Gastroesophageal sphincter (tissue), 4 donors: ENCODE measurements at regions not wholly inside any gene's neighbourhood (a gene's known extent, or its start where the extent isn't known, plus 50 kb on each side); places are given as distances from the start of the nearest gene placed in this dataset.
A peak's percentile ranks its signal among the peaks of the same experiment; 100 is the strongest.

Experiments used
- ATAC-seq: fragments of 150-250 bp; one replicate; pipeline ENCODE4 v1.9.1; 2016; ENCODE audit warnings: mild to moderate bottlenecking, moderate library complexity
- H3K27ac ChIP-seq, 4 donors: fragments of 200-600 bp; sonication (generic) in 3 of 4; 1 replicate in 3 of 4; 2 replicates in 1 of 4; pipeline ENCODE4 v1.5.1; 2016 to 2019
- H3K27me3 ChIP-seq: fragments of 200-600 bp; sonication (generic); one replicate; pipeline ENCODE4 v1.5.1; 2019
- H3K36me3 ChIP-seq, 2 donors: fragments of 200-600 bp; sonication (generic); one replicate each; pipeline ENCODE4 v1.5.1; 2019; ENCODE audit warnings: control low read depth in 1 of 2
- H3K4me1 ChIP-seq, 3 donors: fragments of 200-600 bp; sonication (generic); 1 replicate in 2 of 3; 2 replicates in 1 of 3; pipeline ENCODE4 v1.5.1; 2016 to 2019; ENCODE audit warnings: control low read depth in 2 of 3
- H3K4me3 ChIP-seq, 2 donors: fragments of 200-600 bp; sonication (generic); one replicate each; pipeline ENCODE4 v1.5.1; 2019; ENCODE audit warnings: mild to moderate bottlenecking in 1 of 2, moderate library complexity in 1 of 2
- H3K9me3 ChIP-seq, 3 donors: fragments of 200-600 bp; sonication (generic); one replicate each; pipeline ENCODE4 v1.5.1; 2017 to 2019; ENCODE audit warnings: control low read depth in 2 of 3
- CTCF ChIP-seq, 4 experiments: fragments of 200-600 bp in 2 of 4; fragments of 450-650 bp in 2 of 4; sonication (generic) in 1 of 4; IDR thresholded peaks; one replicate each; pipeline ENCODE4 v1.5.1; 2017 to 2019; ENCODE audit warnings: antibody characterized with exemption in 4 of 4, mild to moderate bottlenecking in 2 of 4, moderate library complexity in 2 of 4
- EP300 ChIP-seq: sonication (generic); formaldehyde crosslinking; IDR thresholded peaks from one replicate; pipeline ENCODE4 v1.6.1; 2017; ENCODE audit warnings: antibody characterized with exemption, mild to moderate bottlenecking
- POLR2A ChIP-seq, 2 donors: fragments of 450-650 bp; IDR thresholded peaks; one replicate each; pipeline ENCODE4 v1.6.1; 2017; ENCODE audit warnings: antibody characterized with exemption in 2 of 2, mild to moderate bottlenecking in 2 of 2, moderate library complexity in 1 of 2
- POLR2AphosphoS5 ChIP-seq: sonication (generic); formaldehyde crosslinking; IDR thresholded peaks from one replicate; pipeline ENCODE4 v1.6.1; 2017; ENCODE audit warnings: antibody characterized with exemption
- WGBS, 2 donors: methylation state at CpG; one replicate each; pipeline ENCODE4 v1.1.5; 2018; ENCODE audit warnings: low coverage in 1 of 2; 5-methylcytosine and 5-hydroxymethylcytosine counted together

GRCh38 chr10:111840546-111840945 lies 343.0 kb downstream of the GPAM start:
- Histone ChIP-seq H3K9me3 (no peaks in the 10 kb centered on the region), H3K27ac (no peak overlapping the region), H3K4me1 (no peaks in the 10 kb centered on the region), H3K4me3 (no peak overlapping the region), H3K36me3 (no peaks in the 10 kb centered on the region), H3K27me3 (no peaks in the 10 kb centered on the region)
- no peak for TF ChIP-seq CTCF (IDR thresholded peaks at IDR 0.05)
- ATAC-seq: no peak

GRCh38 chr10:111852801-111853200 lies 330.8 kb downstream of the GPAM start:
- 60 to 63% methylated on average over 2 of the region's 2 CpGs for WGBS, 2 donors
- H3K27ac ChIP-seq: no peak overlapping the region
- H3K27me3 ChIP-seq: no peaks in the 10 kb centered on the region
- no peak for TF ChIP-seq EP300
- TF ChIP-seq CTCF (IDR thresholded peaks at IDR 0.05): no peak
- TF ChIP-seq POLR2AphosphoS5: no peak
- no peaks in the 10 kb centered on the region for H3K36me3 ChIP-seq
- no peak for ATAC-seq
- H3K4me1 ChIP-seq: no peaks in the 10 kb centered on the region
- no peak overlapping the region for H3K4me3 ChIP-seq
- peaks cover 0 to 10% (median 0%) of the 10 kb centered on the region in 3 donors for H3K9me3 ChIP-seq

GRCh38 chr10:111856631-111857030 lies 326.9 kb downstream of the GPAM start:
- no peak for ATAC-seq
- H3K4me3 ChIP-seq: no peak overlapping the region
- no peaks in the 10 kb centered on the region for H3K27me3 ChIP-seq
- no peaks in the 10 kb centered on the region for H3K9me3 ChIP-seq
- WGBS, 2 donors: 47 to 71% methylated on average over 3 of the region's 3 CpGs
- TF ChIP-seq EP300: no peak
- peak in 2 of 4 experiments; percentile 10 to 17 for TF ChIP-seq CTCF (IDR thresholded peaks at IDR 0.05)
- H3K36me3 ChIP-seq: no peaks in the 10 kb centered on the region
- H3K4me1 ChIP-seq: no peaks in the 10 kb centered on the region
- H3K27ac ChIP-seq: no peak overlapping the region

- H3K4me1 ChIP-seq: no peaks in the 10 kb centered on the region
- TF ChIP-seq POLR2A (IDR thresholded peaks at IDR 0.05) (no peak), POLR2AphosphoS5 (no peak), EP300 (no peak), CTCF (IDR thresholded peaks at IDR 0.05) (no peak)
- no peak overlapping the region for H3K4me3 ChIP-seq
- H3K27me3 ChIP-seq: no peaks in the 10 kb centered on the region
- 38 to 55% methylated on average over 3 of the region's 3 CpGs for WGBS, 2 donors
- no peak for ATAC-seq
- H3K36me3 ChIP-seq: no peaks in the 10 kb centered on the region
- no peak overlapping the region for H3K27ac ChIP-seq
- no peaks in the 10 kb centered on the region for H3K9me3 ChIP-seq
Measured at GRCh38 chr10:111865550-111865949, 318.0 kb downstream of the GPAM start.

GRCh38 chr10:111871458-111871857 lies 312.1 kb downstream of the GPAM start:
- Histone ChIP-seq H3K36me3 (no peaks in the 10 kb centered on the region), H3K4me3 (no peak overlapping the region), H3K27me3 (no peaks in the 10 kb centered on the region), H3K27ac (no peak overlapping the region), H3K4me1 (no peaks in the 10 kb centered on the region), H3K9me3 (no peaks in the 10 kb centered on the region)
- no peak for TF ChIP-seq EP300
- ATAC-seq: no peak

- no peaks in the 10 kb centered on the region for H3K27me3 ChIP-seq
- no peaks in the 10 kb centered on the region for H3K36me3 ChIP-seq
- ATAC-seq: no peak
- H3K4me1 ChIP-seq: no peaks in the 10 kb centered on the region
- no peak for TF ChIP-seq POLR2A (IDR thresholded peaks at IDR 0.05)
- no peak for TF ChIP-seq CTCF (IDR thresholded peaks at IDR 0.05)
- no peak for TF ChIP-seq POLR2AphosphoS5
- TF ChIP-seq EP300: no peak
- no peak overlapping the region for H3K4me3 ChIP-seq
- 45 to 55% methylated on average over 3 of the region's 3 CpGs for WGBS, 2 donors
- H3K27ac ChIP-seq: no peak overlapping the region
- no peaks in the 10 kb centered on the region for H3K9me3 ChIP-seq
Measured at GRCh38 chr10:111872591-111872990, 311.0 kb downstream of the GPAM start.
